ENCODE measurements at regions not wholly inside any gene's neighbourhood (a gene's known extent, or its start where the extent isn't known, plus 50 kb on each side); places are given as distances from the start of the nearest gene placed in this dataset.

- dilution Hi-C loops (cut with MboI; ENCODE audit: extremely low pct_ligation_motif_present, low sequenced_read_pairs): no loop called here
- no peaks in the 10 kb centered on the region for H3K79me2 ChIP-seq (ENCODE audit: control insufficient read depth, insufficient read depth, low read length)
- no peak overlapping the region for H3K27ac ChIP-seq (ENCODE audit: control insufficient read depth, insufficient read depth, low read length)
- FAIRE-seq (no peak), DNase-seq (ENCODE audit: low read depth, low spot score) (no peak)
- H3K9ac ChIP-seq (ENCODE audit: control insufficient read depth, extremely low read depth, insufficient read depth, low read length): no peak overlapping the region
- no peaks in the 10 kb centered on the region for H3K36me3 ChIP-seq (ENCODE audit: control insufficient read depth in 2 of 2, extremely low read depth in 1 of 2, insufficient read depth in 2 of 2, low read length in 2 of 2)
- no peak for TF ChIP-seq CTCF (optimal IDR thresholded peaks at IDR 0.05 in 1 of 3, IDR thresholded peaks at IDR 0.05 in 1 of 3, conservative IDR thresholded peaks at IDR 0.05 in 1 of 3; ENCODE audit: extremely low read depth in 1 of 3, insufficient read depth in 2 of 3, low read length in 3 of 3)
- H3K9me3 ChIP-seq (ENCODE audit: control insufficient read depth, low read depth, low read length): no peaks in the 10 kb centered on the region
- H4K20me1 ChIP-seq (ENCODE audit: control insufficient read depth, extremely low read depth, insufficient read depth, low read length): no peaks in the 10 kb centered on the region
- H3K4me2 ChIP-seq (ENCODE audit: control insufficient read depth, extremely low read depth, insufficient read depth, low read depth, low read length): no peak overlapping the region
- H3K4me3 ChIP-seq (ENCODE audit: control insufficient read depth in 2 of 3, extremely low read depth in 1 of 3, insufficient read depth in 2 of 3, low read depth in 1 of 3, low read length in 3 of 3): no peak overlapping the region
- H3K4me1 ChIP-seq (ENCODE audit: control insufficient read depth, extremely low read depth, insufficient read depth, low read length): no peaks in the 10 kb centered on the region
- no peaks in the 10 kb centered on the region for H3K9me1 ChIP-seq (ENCODE audit: control insufficient read depth, extremely low read depth, insufficient read depth, low read length)
- no peaks in the 10 kb centered on the region for H3K27me3 ChIP-seq (ENCODE audit: control insufficient read depth, extremely low read depth, insufficient read depth, low read length)
- H2AFZ ChIP-seq (ENCODE audit: control insufficient read depth, low read length): no peak overlapping the region
These were observed 300.0 kb downstream of the SH2D1A start for GRCh38 chrX:124646403-124646802.

DNA sequence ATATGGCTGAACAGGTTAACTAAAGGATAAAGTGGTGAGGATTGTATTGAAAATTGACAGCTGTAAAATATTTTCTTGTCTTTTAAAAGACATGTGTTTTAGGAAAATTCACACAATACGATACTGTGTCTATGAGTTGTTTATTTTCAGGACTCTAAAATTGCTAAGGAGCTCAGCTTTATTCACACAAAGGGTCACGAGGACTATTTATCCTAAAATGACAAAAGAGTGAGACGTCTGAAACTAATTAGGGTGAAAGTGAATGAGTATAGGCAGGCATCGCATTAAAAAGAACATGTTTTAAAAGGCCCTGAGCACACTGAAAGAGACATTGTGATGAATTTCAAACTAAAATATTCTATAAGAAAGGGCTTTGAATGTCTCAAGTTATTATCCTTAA lies 304.7 kb downstream of the SH2D1A start:
- Histone ChIP-seq H3K9ac (ENCODE audit: control insufficient read depth, extremely low read depth, insufficient read depth, low read length) (no peak overlapping the region), H3K27me3 (ENCODE audit: control insufficient read depth, extremely low read depth, insufficient read depth, low read length) (no peaks in the 10 kb centered on the region), H4K20me1 (ENCODE audit: control insufficient read depth, extremely low read depth, insufficient read depth, low read length) (no peaks in the 10 kb centered on the region), H3K79me2 (ENCODE audit: control insufficient read depth, insufficient read depth, low read length) (no peaks in the 10 kb centered on the region), H3K36me3 (ENCODE audit: control insufficient read depth in 2 of 2, extremely low read depth in 1 of 2, insufficient read depth in 2 of 2, low read length in 2 of 2) (no peaks in the 10 kb centered on the region), H3K27ac (ENCODE audit: control insufficient read depth, insufficient read depth, low read length) (no peak overlapping the region), H3K9me1 (ENCODE audit: control insufficient read depth, extremely low read depth, insufficient read depth, low read length) (no peaks in the 10 kb centered on the region), H2AFZ (ENCODE audit: control insufficient read depth, low read length) (no peak overlapping the region), H3K4me3 (ENCODE audit: control insufficient read depth in 2 of 3, extremely low read depth in 1 of 3, insufficient read depth in 2 of 3, low read depth in 1 of 3, low read length in 3 of 3) (no peak overlapping the region), H3K9me3 (ENCODE audit: control insufficient read depth, low read depth, low read length) (no peaks in the 10 kb centered on the region), H3K4me1 (ENCODE audit: control insufficient read depth, extremely low read depth, insufficient read depth, low read length) (no peaks in the 10 kb centered on the region), H3K4me2 (ENCODE audit: control insufficient read depth, extremely low read depth, insufficient read depth, low read depth, low read length) (no peak overlapping the region)
- dilution Hi-C loops (cut with MboI; ENCODE audit: extremely low pct_ligation_motif_present, low sequenced_read_pairs): no loop called here
- FAIRE-seq: no peak
- DNase-seq (ENCODE audit: low read depth, low spot score): no peak
- TF ChIP-seq EZH2 (IDR thresholded peaks at IDR 0.05; ENCODE audit: low read length) (no peak), CTCF (optimal IDR thresholded peaks at IDR 0.05 in 1 of 3, IDR thresholded peaks at IDR 0.05 in 1 of 3, conservative IDR thresholded peaks at IDR 0.05 in 1 of 3; ENCODE audit: extremely low read depth in 1 of 3, insufficient read depth in 2 of 3, low read length in 3 of 3) (no peak)
